Heart left ventricle (tissue), 16 donors: ENCODE measurements at regions not wholly inside any gene's neighbourhood (a gene's known extent, or its start where the extent isn't known, plus 50 kb on each side); places are given as distances from the start of the nearest gene placed in this dataset.

Experiments used
- ATAC-seq, 4 donors: fragments of 200-7000 bp; cut with Tn5 transposase; one replicate each; pipeline ENCODE4 v1.9.1; 2020 to 2022; ENCODE audit warnings: moderate library complexity in 4 of 4, mild to moderate bottlenecking in 3 of 4, moderate number of reproducible peaks in 1 of 4
- DNase-seq, 5 donors: peaks; one replicate each; pipeline ENCODE4 v3.0.0-alpha.2; 2020
- H3K27ac ChIP-seq, 12 donors: fragments of 200-600 bp; sonication (generic) in 4 of 12; one replicate each; pipeline versions ENCODE4 v1.5.0 to v1.8.0; 2016 to 2022; ENCODE audit warnings: mild to moderate bottlenecking in 2 of 12
- H3K27me3 ChIP-seq, 9 donors: fragments of 200-600 bp; sonication (generic) in 2 of 9; one replicate each; pipeline versions ENCODE4 v1.5.1 to v1.8.0; 2016 to 2022; ENCODE audit warnings: mild to moderate bottlenecking in 3 of 9
- H3K36me3 ChIP-seq, 9 donors: fragments of 200-600 bp; sonication (generic) in 2 of 9; one replicate each; pipeline versions ENCODE4 v1.5.0 to v1.8.0; 2018 to 2022; ENCODE audit warnings: mild to moderate bottlenecking in 2 of 9
- H3K4me1 ChIP-seq, 12 donors: fragments of 200-600 bp; sonication (generic) in 4 of 12; one replicate each; pipeline versions ENCODE4 v1.5.0 to v1.8.0; 2016 to 2022; ENCODE audit warnings: mild to moderate bottlenecking in 3 of 12
- H3K4me3 ChIP-seq, 12 donors: fragments of 200-600 bp; sonication (generic) in 4 of 12; one replicate each; pipeline versions ENCODE4 v1.5.0 to v1.8.0; 2017 to 2022; ENCODE audit warnings: mild to moderate bottlenecking in 9 of 12, moderate library complexity in 4 of 12
- H3K9me3 ChIP-seq, 12 donors: fragments of 200-600 bp; sonication (generic) in 4 of 12; one replicate each; pipeline versions ENCODE4 v1.5.0 to v1.8.0; 2016 to 2022; ENCODE audit warnings: mild to moderate bottlenecking in 1 of 12
- POLR2A ChIP-seq, 2 donors: fragments of 450-650 bp; IDR thresholded peaks; one replicate each; pipeline ENCODE4 v1.6.1; 2017; ENCODE audit warnings: antibody characterized with exemption in 2 of 2, mild to moderate bottlenecking in 2 of 2, moderate library complexity in 2 of 2
- WGBS, 4 donors: extraction: QIAGEN DNeasy Blood & Tissue Kit in 2 of 4; methylation state at CpG; one replicate each; pipeline versions ENCODE4 v1.1.5 to v1.1.7; 2013 to 2018; 5-methylcytosine and 5-hydroxymethylcytosine counted together
- intact Hi-C, 10 donors: fragments of 100-400 bp; cut with DNase I; formaldehyde crosslinking; loops; one replicate each; pipeline versions ENCODE4 v1.11.1 to v1.14.2; 2022
- TF ChIP-seq, protein P1 (sequence below), 12 donors: fragments of 200-600 bp; sonication (generic) in 4 of 12; IDR thresholded peaks; one replicate each; pipeline versions ENCODE4 v1.5.0 to v1.8.0; 2018 to 2022; ENCODE audit warnings: antibody characterized with exemption in 12 of 12, mild to moderate bottlenecking in 5 of 12
- donor health status: ischemic (EF 13 %, LVEDD 7.1; RV severe dilation, severe dysfunction).
- donor health status: healthy with polysubstance abuse.
- donor health status: DM: no; HTN: yes; CAD: no.
- donor health status: DM: no; HTN: no; CAD: no.
- donor health status: ischemic (EF 25% LVEDD 6.9; RV normal size, moderate dysfunction).
- donor health status: ischemic (EF 25% LVEDD 5.7; RV mildly dilated, moderate dysfunction).
- donor health status: healthy.
- donor health status: DM: yes; HTN: yes; CAD: no.
- donor health status: ischemic (EF 35%, LVEDD 5.7; RV mildly dilated, moderate dysfunction).
- donor health status: nonischemic (EF 11% LVEDD 7.7; RV severe dilation, severe dysfunction).
- donor health status: DM: yes; HTN: yes; CAD: no.
- donor health status: PGD.
- donor health status: ischemic (EF 29% LVEDD 5.4; RV normal size, mild dysfunction).
- donor health status: nonischemic (EF 23%, LVEDD 6.1; RV moderate dilation, normal function).

DNA sequence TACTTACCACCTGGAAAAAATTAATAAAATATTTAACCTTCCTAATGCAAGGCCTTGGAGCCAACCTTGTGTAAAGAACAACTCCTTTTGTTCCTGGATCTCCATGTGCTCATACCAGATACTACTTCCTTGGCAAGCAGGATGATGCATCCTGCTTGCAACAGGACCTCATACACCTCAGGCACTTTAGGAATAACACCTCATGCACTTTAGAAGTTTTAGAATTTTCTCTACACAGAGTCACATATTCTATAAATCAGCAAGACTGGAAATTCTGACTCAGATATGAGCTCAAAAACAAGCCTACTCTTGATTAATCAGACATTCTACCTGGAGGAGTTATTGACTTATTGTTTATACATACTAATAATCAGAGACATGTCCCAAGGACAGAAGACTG is 209.6 kb upstream of the CDH10 start:
- peaks cover 0 to 9% (median 0%) of the 10 kb centered on the region in 12 donors for H3K9me3 ChIP-seq
- no peaks in the 10 kb centered on the region for H3K4me1 ChIP-seq
- H3K36me3 ChIP-seq: no peaks in the 10 kb centered on the region
- ATAC-seq: no peak
- H3K27me3 ChIP-seq: no peaks in the 10 kb centered on the region
- no peak overlapping the region for H3K27ac ChIP-seq
- intact Hi-C loops: no loop called here
- TF ChIP-seq POLR2A (IDR thresholded peaks at IDR 0.05): no peak
- TF ChIP-seq, protein P1, sequence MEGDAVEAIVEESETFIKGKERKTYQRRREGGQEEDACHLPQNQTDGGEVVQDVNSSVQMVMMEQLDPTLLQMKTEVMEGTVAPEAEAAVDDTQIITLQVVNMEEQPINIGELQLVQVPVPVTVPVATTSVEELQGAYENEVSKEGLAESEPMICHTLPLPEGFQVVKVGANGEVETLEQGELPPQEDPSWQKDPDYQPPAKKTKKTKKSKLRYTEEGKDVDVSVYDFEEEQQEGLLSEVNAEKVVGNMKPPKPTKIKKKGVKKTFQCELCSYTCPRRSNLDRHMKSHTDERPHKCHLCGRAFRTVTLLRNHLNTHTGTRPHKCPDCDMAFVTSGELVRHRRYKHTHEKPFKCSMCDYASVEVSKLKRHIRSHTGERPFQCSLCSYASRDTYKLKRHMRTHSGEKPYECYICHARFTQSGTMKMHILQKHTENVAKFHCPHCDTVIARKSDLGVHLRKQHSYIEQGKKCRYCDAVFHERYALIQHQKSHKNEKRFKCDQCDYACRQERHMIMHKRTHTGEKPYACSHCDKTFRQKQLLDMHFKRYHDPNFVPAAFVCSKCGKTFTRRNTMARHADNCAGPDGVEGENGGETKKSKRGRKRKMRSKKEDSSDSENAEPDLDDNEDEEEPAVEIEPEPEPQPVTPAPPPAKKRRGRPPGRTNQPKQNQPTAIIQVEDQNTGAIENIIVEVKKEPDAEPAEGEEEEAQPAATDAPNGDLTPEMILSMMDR (IDR thresholded peaks at IDR 0.05): no peak
- no peak overlapping the region for H3K4me3 ChIP-seq
- DNase-seq: no peak

DNA sequence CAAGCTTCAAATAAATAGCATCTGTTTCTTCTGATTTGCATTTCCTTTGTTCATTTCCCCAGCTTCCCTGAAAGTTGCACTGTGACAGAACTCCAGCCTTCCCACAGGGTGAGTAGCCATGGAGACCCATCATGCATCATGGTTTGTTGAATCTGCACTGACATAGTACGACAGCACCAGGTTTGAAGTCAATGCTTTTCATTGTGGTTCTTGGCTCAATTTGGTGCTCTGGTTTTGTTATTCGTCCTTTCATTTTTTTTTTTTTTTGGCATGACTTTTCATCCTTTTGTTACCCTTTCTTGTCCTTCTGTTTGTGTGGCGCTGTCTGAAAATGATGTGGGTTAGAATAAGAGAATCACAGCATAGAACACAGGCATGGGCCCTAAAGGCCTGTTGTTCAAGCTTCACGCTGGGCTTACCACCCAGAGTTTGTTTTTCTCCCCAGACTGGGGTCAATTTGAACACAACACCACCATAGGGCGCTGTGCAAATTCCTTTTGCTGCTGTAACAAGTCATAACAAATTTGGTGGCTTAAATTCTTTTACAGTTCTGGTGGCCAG is 206.2 kb upstream of the CDH10 start:
- WGBS, 4 donors: 62 to 68% (median 64%) methylated on average over 5 of the region's 5 CpGs
- H3K4me1 ChIP-seq: no peaks in the 10 kb centered on the region
- TF ChIP-seq, protein P1 (IDR thresholded peaks at IDR 0.05): no peak
- TF ChIP-seq POLR2A (IDR thresholded peaks at IDR 0.05): no peak
- no peak for DNase-seq
- peaks cover 0 to 17% (median 0%) of the 10 kb centered on the region in 12 donors for H3K9me3 ChIP-seq
- H3K27ac ChIP-seq: no peak overlapping the region
- no peak overlapping the region for H3K4me3 ChIP-seq
- no peaks in the 10 kb centered on the region for H3K27me3 ChIP-seq
- ATAC-seq: no peak
- no peaks in the 10 kb centered on the region for H3K36me3 ChIP-seq
- intact Hi-C loops: no loop called here

DNA sequence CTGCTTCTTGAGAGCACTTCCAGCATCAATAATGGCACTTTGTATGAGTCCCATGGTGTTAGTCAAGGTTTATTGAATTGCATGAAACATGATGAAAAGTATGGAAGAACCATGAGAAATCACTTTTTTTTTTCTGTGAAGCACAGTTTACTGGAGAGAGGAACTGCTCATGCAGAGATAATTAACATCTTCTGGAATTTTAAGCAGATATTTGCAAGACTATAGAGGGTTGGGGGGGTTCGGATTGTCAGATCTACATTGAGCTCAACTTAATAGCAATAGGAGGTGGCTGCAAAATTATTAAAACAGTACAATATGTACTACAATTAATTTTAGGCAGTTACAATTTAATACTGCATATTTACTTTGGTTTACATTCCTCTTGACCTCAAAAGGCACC is 204.4 kb upstream of the CDH10 start:
- H3K4me1 ChIP-seq: no peaks in the 10 kb centered on the region
- no peaks in the 10 kb centered on the region for H3K36me3 ChIP-seq
- H3K27ac ChIP-seq: no peak overlapping the region
- DNase-seq (no peak), ATAC-seq (no peak)
- TF ChIP-seq, protein P1 (IDR thresholded peaks at IDR 0.05): no peak
- TF ChIP-seq POLR2A (IDR thresholded peaks at IDR 0.05): no peak
- peaks cover 0 to 15% (median 0%) of the 10 kb centered on the region in 12 donors for H3K9me3 ChIP-seq
- H3K27me3 ChIP-seq: no peaks in the 10 kb centered on the region
- 45 to 77% (median 56%) methylated on average over 1 of the region's 1 CpG for WGBS, 4 donors
- intact Hi-C loops: no loop called here
- H3K4me3 ChIP-seq: no peak overlapping the region

DNA sequence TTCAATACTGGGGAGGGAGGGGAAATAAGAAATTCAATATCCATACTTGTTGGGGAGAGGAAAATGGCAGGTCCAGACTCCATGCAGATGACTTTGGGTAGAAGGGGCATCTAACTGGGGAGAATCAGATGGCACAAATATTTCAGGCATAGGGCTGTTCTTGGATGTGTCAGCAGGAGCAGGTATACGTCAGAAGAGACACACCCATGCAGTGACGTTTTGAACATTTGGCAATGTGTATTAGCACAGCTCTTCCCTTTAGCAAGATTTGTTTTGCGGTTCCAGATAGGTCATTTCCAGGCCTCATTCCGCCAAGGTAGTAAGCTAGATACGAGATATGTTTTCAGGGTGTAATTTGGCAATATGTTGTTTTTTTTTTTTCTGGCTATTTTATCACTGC is 187.2 kb upstream of the CDH10 start:
- H3K27me3 ChIP-seq: no peaks in the 10 kb centered on the region
- DNase-seq: no peak
- 66 to 75% (median 71%) methylated on average over 5 of the region's 5 CpGs for WGBS, 4 donors
- H3K4me3 ChIP-seq: no peak overlapping the region
- peaks cover 0 to 9% (median 0%) of the 10 kb centered on the region in 12 donors for H3K9me3 ChIP-seq
- TF ChIP-seq POLR2A (IDR thresholded peaks at IDR 0.05): no peak
- TF ChIP-seq, protein P1 (IDR thresholded peaks at IDR 0.05): no peak
- intact Hi-C loops: no loop called here
- H3K4me1 ChIP-seq: no peaks in the 10 kb centered on the region
- ATAC-seq: no peak
- no peak overlapping the region for H3K27ac ChIP-seq
- no peaks in the 10 kb centered on the region for H3K36me3 ChIP-seq
